NCI-H524 treated with DMSO at 0.1 percent for 48 hours (cell line): ENCODE measurements at regions not wholly inside any gene's neighbourhood (a gene's known extent, or its start where the extent isn't known, plus 50 kb on each side); places are given as distances from the start of the nearest gene placed in this dataset.
"Not testable (repeated sequence)": the region's sequence is repeated elsewhere in the genome, so short reads cannot be mapped to it uniquely, and the experiment has no call there.

Experiments used
- DNase-seq: peaks from one replicate; lab custom pipeline; 2025; lab: John Stamatoyannopoulos, UW

- DNase-seq = no peak
Observed at GRCh38 chr6:165844801-165845364, 181.8 kb upstream of the PDE10A start.

GRCh38 chr6:165844232-165844631, 181.2 kb upstream of the PDE10A start:
- DNase-seq = no peak

GRCh38 chr6:165843568-165844113, 180.6 kb upstream of the PDE10A start:
- no peak for DNase-seq

GRCh38 chr6:165843121-165843520, 180.1 kb upstream of the PDE10A start:
- no peak for DNase-seq

- DNase-seq = no peak
Observed at GRCh38 chr6:165842281-165842936, 179.4 kb upstream of the PDE10A start.

GRCh38 chr6:165841153-165841558, 178.1 kb upstream of the PDE10A start:
- DNase-seq = no peak

- no peak for DNase-seq
Observed at GRCh38 chr6:165837948-165838745, 175.1 kb upstream of the PDE10A start.

- not testable (repeated sequence) for DNase-seq
Observed at GRCh38 chr6:165836648-165837047, 173.6 kb upstream of the PDE10A start.

GRCh38 chr6:165835410-165835851, 172.4 kb upstream of the PDE10A start:
- no peak for DNase-seq

GRCh38 chr6:165834613-165835259, 171.7 kb upstream of the PDE10A start:
- no peak for DNase-seq

- no peak for DNase-seq
Observed at GRCh38 chr6:165833355-165833754, 170.3 kb upstream of the PDE10A start.

GRCh38 chr6:165831812-165832510, 168.9 kb upstream of the PDE10A start:
- no peak for DNase-seq

GRCh38 chr6:165830761-165831160, 167.7 kb upstream of the PDE10A start:
- no peak for DNase-seq

GRCh38 chr6:165829376-165829775, 166.3 kb upstream of the PDE10A start:
- no peak for DNase-seq

GRCh38 chr6:165827190-165827518, 164.1 kb upstream of the PDE10A start:
- DNase-seq = no peak

GRCh38 chr6:165826487-165827189, 163.6 kb upstream of the PDE10A start:
- no peak for DNase-seq

GRCh38 chr6:165825256-165825815, 162.3 kb upstream of the PDE10A start:
- no peak for DNase-seq

- no peak for DNase-seq
Observed at GRCh38 chr6:165823609-165824326, 160.7 kb upstream of the PDE10A start.

- no peak for DNase-seq
Observed at GRCh38 chr6:165822501-165822900, 159.5 kb upstream of the PDE10A start.

GRCh38 chr6:165821754-165822153, 158.7 kb upstream of the PDE10A start:
- DNase-seq = no peak
